ENCODE measurements at regions not wholly inside any gene's neighbourhood (a gene's known extent, or its start where the extent isn't known, plus 50 kb on each side); places are given as distances from the start of the nearest gene placed in this dataset.
"Not testable (repeated sequence)": the region's sequence is repeated elsewhere in the genome, so short reads cannot be mapped to it uniquely, and the experiment has no call there.

GRCh38 chr1:101479945-101480344, 243.1 kb downstream of the S1PR1 start:
- DNase-seq (ENCODE audit: low read depth), result no peak

GRCh38 chr1:101482306-101482705, 245.5 kb downstream of the S1PR1 start:
- DNase-seq (ENCODE audit: low read depth), result no peak

- DNase-seq (ENCODE audit: low read depth), result peak; percentile 26
Measured at GRCh38 chr1:101483982-101484688, 247.3 kb downstream of the S1PR1 start.

GRCh38 chr1:101484689-101485338, 248.0 kb downstream of the S1PR1 start:
- DNase-seq (ENCODE audit: low read depth), result peak; percentile 38

GRCh38 chr1:101485712-101486111, 248.9 kb downstream of the S1PR1 start:
- DNase-seq (ENCODE audit: low read depth), result no peak

- DNase-seq (ENCODE audit: low read depth), result not testable (repeated sequence)
Measured at GRCh38 chr1:101492144-101492543, 255.3 kb downstream of the S1PR1 start.

- not testable (repeated sequence) for DNase-seq (ENCODE audit: low read depth)
Measured at GRCh38 chr1:101493920-101494319, 257.1 kb downstream of the S1PR1 start.

GRCh38 chr1:101496109-101496508, 259.3 kb downstream of the S1PR1 start:
- no peak for DNase-seq (ENCODE audit: low read depth)

- no peak for DNase-seq (ENCODE audit: low read depth)
Measured at GRCh38 chr1:101497881-101498559, 261.2 kb downstream of the S1PR1 start.

GRCh38 chr1:101504106-101504505, 267.3 kb downstream of the S1PR1 start:
- DNase-seq (ENCODE audit: low read depth), result not testable (repeated sequence)

- DNase-seq (ENCODE audit: low read depth), result not testable (repeated sequence)
Measured at GRCh38 chr1:101505240-101505639, 268.4 kb downstream of the S1PR1 start.

GRCh38 chr1:101506541-101507164, 269.8 kb downstream of the S1PR1 start:
- no peak for DNase-seq (ENCODE audit: low read depth)

- no peak for DNase-seq (ENCODE audit: low read depth)
Measured at GRCh38 chr1:101507547-101507971, 270.7 kb downstream of the S1PR1 start.

- no peak for DNase-seq (ENCODE audit: low read depth)
Measured at GRCh38 chr1:101508913-101509312, 272.1 kb downstream of the S1PR1 start.

GRCh38 chr1:101509370-101509769, 272.6 kb downstream of the S1PR1 start:
- no peak for DNase-seq (ENCODE audit: low read depth)

GRCh38 chr1:101511202-101511891, 274.5 kb downstream of the S1PR1 start:
- no peak for DNase-seq (ENCODE audit: low read depth)

- DNase-seq (ENCODE audit: low read depth), result no peak
Measured at GRCh38 chr1:101520302-101520701, 283.5 kb downstream of the S1PR1 start.

GRCh38 chr1:101522486-101522885, 285.7 kb downstream of the S1PR1 start:
- DNase-seq (ENCODE audit: low read depth), result no peak

- no peak for DNase-seq (ENCODE audit: low read depth)
Measured at GRCh38 chr1:101526813-101527212, 290.0 kb downstream of the S1PR1 start.

GRCh38 chr1:101532377-101532776, 295.6 kb downstream of the S1PR1 start:
- no peak for DNase-seq (ENCODE audit: low read depth)

- DNase-seq (ENCODE audit: low read depth), result no peak
Measured at GRCh38 chr1:101540161-101540560, 303.3 kb downstream of the S1PR1 start.

- DNase-seq (ENCODE audit: low read depth), result no peak
Measured at GRCh38 chr1:101546885-101547284, 310.1 kb downstream of the S1PR1 start.

Data from forelimb muscle (tissue), 1 donor.